Caco-2 (cell line): ENCODE measurements at regions not wholly inside any gene's neighbourhood (a gene's known extent, or its start where the extent isn't known, plus 50 kb on each side); places are given as distances from the start of the nearest gene placed in this dataset.
"Not testable (repeated sequence)": the region's sequence is repeated elsewhere in the genome, so short reads cannot be mapped to it uniquely, and the experiment has no call there.

ENCODE experiments used
- BruUV-seq: library from RNA; stranded (reverse); fragments of 400-500 nt; replicated peaks from 2 replicates; lab custom pipeline; 2021; lab: Mats Ljungman, UMichigan
- CTCF ChIA-PET: fragments of 300-600 bp; sonication (Branson Sonifier 250); formaldehyde crosslinking; loops from one replicate; lab custom pipeline; 2022; ENCODE audit warnings: antibody characterized with exemption; lab: Charles Lee
- POLR2A ChIA-PET: fragments of 300-600 bp; sonication (Branson Sonifier 250); formaldehyde crosslinking; loops from one replicate; lab custom pipeline; 2022; ENCODE audit warnings: antibody characterized with exemption; lab: Charles Lee
- DNase-seq, 2 experiments: peaks; one replicate each; pipeline versions ENCODE4 v3.0.0 to v3.0.0-alpha.2; 2020 to 2022
- H3K27me3 ChIP-seq: replicated peaks from 2 replicates; pipeline ENCODE4 v1.6.0; 2011; ENCODE audit warnings: low read length; ENCODE audit not compliant: control insufficient read depth, insufficient read depth
- H3K36me3 ChIP-seq: 2 replicates; pipeline ENCODE4 v1.5.1; 2011; ENCODE audit warnings: low read length; ENCODE audit not compliant: control insufficient read depth, insufficient read depth
- H3K4me1 ChIP-seq: fragments of 250-450 bp; sonication (Bioruptor Pico); 2 replicates; pipeline ENCODE4 v1.5.1; 2020; ENCODE audit warnings: mild to moderate bottlenecking
- H3K4me3 ChIP-seq: 2 replicates; pipeline ENCODE4 v1.5.1; 2011; ENCODE audit warnings: low read depth, mild to moderate bottlenecking, control low read depth, low read length
- H3K9me3 ChIP-seq: fragments of 250-450 bp; sonication (Bioruptor Pico); 2 replicates; pipeline ENCODE4 v1.5.1; 2020; ENCODE audit warnings: mild to moderate bottlenecking, moderate library complexity
- H3K27ac Mint-ChIP-seq: one replicate; pipeline ENCODE4 v1.8.0; 2022; ENCODE audit warnings: mixed read lengths; ENCODE audit not compliant: unreplicated experiment
- H3K27me3 Mint-ChIP-seq: one replicate; pipeline ENCODE4 v1.8.0; 2022; ENCODE audit warnings: mixed read lengths; ENCODE audit not compliant: insufficient read depth, unreplicated experiment
- H3K36me3 Mint-ChIP-seq: one replicate; pipeline ENCODE4 v1.8.0; 2022; ENCODE audit warnings: mild to moderate bottlenecking, mixed read lengths; ENCODE audit not compliant: insufficient read depth, unreplicated experiment
- H3K4me1 Mint-ChIP-seq: one replicate; pipeline ENCODE4 v1.8.0; 2022; ENCODE audit warnings: low read depth, mixed read lengths; ENCODE audit not compliant: unreplicated experiment
- H3K4me3 Mint-ChIP-seq: one replicate; pipeline ENCODE4 v1.8.0; 2022; ENCODE audit warnings: mild to moderate bottlenecking, moderate library complexity, mixed read lengths; ENCODE audit not compliant: unreplicated experiment
- H3K9me3 Mint-ChIP-seq: one replicate; pipeline ENCODE4 v1.8.0; 2022; ENCODE audit warnings: mixed read lengths; ENCODE audit not compliant: unreplicated experiment
- intact Hi-C: fragments of 100-400 bp; cut with micrococcal nuclease; formaldehyde crosslinking; loops from one replicate; pipeline ENCODE4 v1.10.0; 2022; ENCODE audit not compliant: unreplicated experiment

- H3K27me3 Mint-ChIP-seq, DNase-seq, CTCF ChIA-PET, POLR2A ChIA-PET, H3K36me3 ChIP-seq, H3K9me3 ChIP-seq, BruUV-seq, H3K4me3 ChIP-seq, H3K36me3 Mint-ChIP-seq, H3K4me3 Mint-ChIP-seq, H3K9me3 Mint-ChIP-seq, intact Hi-C loops, H3K4me1 Mint-ChIP-seq, H3K27me3 ChIP-seq, H3K4me1 ChIP-seq, H3K27ac Mint-ChIP-seq: not testable (repeated sequence)
These were observed 74.4 kb upstream of the NUTM2F start for GRCh38 chr9:94402795-94403194.

GRCh38 chr9:94403571-94403970 lies 75.1 kb upstream of the NUTM2F start:
- H3K4me1 Mint-ChIP-seq, H3K36me3 Mint-ChIP-seq, CTCF ChIA-PET, BruUV-seq, intact Hi-C loops, H3K4me1 ChIP-seq, H3K4me3 ChIP-seq, H3K9me3 Mint-ChIP-seq, H3K27ac Mint-ChIP-seq, DNase-seq, H3K9me3 ChIP-seq, H3K27me3 ChIP-seq, H3K4me3 Mint-ChIP-seq, H3K27me3 Mint-ChIP-seq, POLR2A ChIA-PET, H3K36me3 ChIP-seq: not testable (repeated sequence)

- H3K4me1 Mint-ChIP-seq, H3K27me3 Mint-ChIP-seq, BruUV-seq, CTCF ChIA-PET, POLR2A ChIA-PET, H3K36me3 ChIP-seq, H3K36me3 Mint-ChIP-seq, H3K9me3 Mint-ChIP-seq, H3K4me3 Mint-ChIP-seq, intact Hi-C loops, H3K4me1 ChIP-seq, H3K27ac Mint-ChIP-seq, H3K9me3 ChIP-seq, DNase-seq, H3K27me3 ChIP-seq, H3K4me3 ChIP-seq: not testable (repeated sequence)
These were observed 85.2 kb upstream of the NUTM2F start for GRCh38 chr9:94413665-94414064.

GRCh38 chr9:94415111-94415510 lies 86.7 kb upstream of the NUTM2F start:
- H3K4me1 ChIP-seq, BruUV-seq, H3K9me3 ChIP-seq, H3K27ac Mint-ChIP-seq, intact Hi-C loops, DNase-seq, H3K9me3 Mint-ChIP-seq, H3K4me1 Mint-ChIP-seq, H3K27me3 ChIP-seq, POLR2A ChIA-PET, H3K36me3 ChIP-seq, H3K36me3 Mint-ChIP-seq, H3K4me3 Mint-ChIP-seq, H3K4me3 ChIP-seq, H3K27me3 Mint-ChIP-seq, CTCF ChIA-PET: not testable (repeated sequence)

GRCh38 chr9:94420098-94420497 lies 91.7 kb upstream of the NUTM2F start:
- H3K4me3 ChIP-seq, POLR2A ChIA-PET, DNase-seq, intact Hi-C loops, H3K9me3 Mint-ChIP-seq, H3K4me1 ChIP-seq, H3K36me3 Mint-ChIP-seq, H3K36me3 ChIP-seq, CTCF ChIA-PET, H3K27me3 Mint-ChIP-seq, H3K4me3 Mint-ChIP-seq, H3K27me3 ChIP-seq, H3K4me1 Mint-ChIP-seq, H3K9me3 ChIP-seq, BruUV-seq, H3K27ac Mint-ChIP-seq: not testable (repeated sequence)

GRCh38 chr9:94421951-94422350 lies 93.5 kb upstream of the NUTM2F start:
- POLR2A ChIA-PET, CTCF ChIA-PET, intact Hi-C loops, H3K4me1 ChIP-seq, H3K4me3 ChIP-seq, H3K4me3 Mint-ChIP-seq, BruUV-seq, H3K36me3 Mint-ChIP-seq, H3K27ac Mint-ChIP-seq, DNase-seq, H3K27me3 Mint-ChIP-seq, H3K4me1 Mint-ChIP-seq, H3K9me3 Mint-ChIP-seq, H3K27me3 ChIP-seq, H3K36me3 ChIP-seq, H3K9me3 ChIP-seq: not testable (repeated sequence)

- H3K9me3 Mint-ChIP-seq, DNase-seq, H3K36me3 ChIP-seq, POLR2A ChIA-PET, H3K4me1 ChIP-seq, H3K9me3 ChIP-seq, CTCF ChIA-PET, H3K4me1 Mint-ChIP-seq, H3K4me3 ChIP-seq, intact Hi-C loops, H3K36me3 Mint-ChIP-seq, H3K27ac Mint-ChIP-seq, H3K27me3 ChIP-seq, H3K4me3 Mint-ChIP-seq, H3K27me3 Mint-ChIP-seq, BruUV-seq: not testable (repeated sequence)
These were observed 96.9 kb upstream of the NUTM2F start for GRCh38 chr9:94425312-94425711.
